GM23248 (cell line): ENCODE measurements at regions not wholly inside any gene's neighbourhood (a gene's known extent, or its start where the extent isn't known, plus 50 kb on each side); places are given as distances from the start of the nearest gene placed in this dataset.

Experiments used
- EZH2 ChIP-seq: fragments of 200-600 bp; sonication (generic); IDR thresholded peaks from 2 replicates; pipeline ENCODE4 v1.6.1; 2018; ENCODE audit warnings: antibody characterized with exemption, mild to moderate bottlenecking; ENCODE audit not compliant: insufficient read depth, poor library complexity, severe bottlenecking
- EZH2phosphoT487 ChIP-seq: fragments of 200-600 bp; sonication (generic); IDR thresholded peaks from 2 replicates; pipeline ENCODE4 v1.6.1; 2018; ENCODE audit warnings: antibody characterized with exemption, moderate library complexity, mild to moderate bottlenecking, low read depth; ENCODE audit not compliant: insufficient read depth

- TF ChIP-seq EZH2phosphoT487 (no peak), EZH2 (no peak)
Observed at GRCh38 chr2:209113026-209113425, 310.8 kb upstream of the MAP2 start.
